ENCODE measurements at regions not wholly inside any gene's neighbourhood (a gene's known extent, or its start where the extent isn't known, plus 50 kb on each side); places are given as distances from the start of the nearest gene placed in this dataset.

- H3K36me3 ChIP-seq = no peaks in the 10 kb centered on the region
- no peak for DNase-seq
- H3K4me1 ChIP-seq = no peaks in the 10 kb centered on the region
- no peak overlapping the region for H3K27ac ChIP-seq
- H3K4me3 ChIP-seq = no peak overlapping the region
- H3K27me3 ChIP-seq = no peaks in the 10 kb centered on the region
- no peaks in the 10 kb centered on the region for H3K9me3 ChIP-seq
- no peak for TF ChIP-seq CTCF (IDR thresholded peaks at IDR 0.05)
- no peak for TF ChIP-seq POLR2A (IDR thresholded peaks at IDR 0.05)
Measured at GRCh38 chr18:44258086-44258485, 422.6 kb upstream of the SETBP1 start.

- no peaks in the 10 kb centered on the region for H3K36me3 ChIP-seq
- no peak overlapping the region for H3K4me3 ChIP-seq
- TF ChIP-seq POLR2A (IDR thresholded peaks at IDR 0.05) (no peak), CTCF (IDR thresholded peaks at IDR 0.05) (no peak)
- no peaks in the 10 kb centered on the region for H3K27me3 ChIP-seq
- no peak for DNase-seq
- H3K27ac ChIP-seq = no peak overlapping the region
- no peaks in the 10 kb centered on the region for H3K9me3 ChIP-seq
- no peaks in the 10 kb centered on the region for H3K4me1 ChIP-seq
Measured at GRCh38 chr18:44258576-44258975, 422.1 kb upstream of the SETBP1 start.

- Histone ChIP-seq H3K36me3 (no peaks in the 10 kb centered on the region), H3K9me3 (no peaks in the 10 kb centered on the region), H3K4me3 (no peak overlapping the region), H3K27ac (no peak overlapping the region), H3K4me1 (no peaks in the 10 kb centered on the region), H3K27me3 (no peaks in the 10 kb centered on the region)
- DNase-seq = no peak
- no peak for TF ChIP-seq CTCF (IDR thresholded peaks at IDR 0.05)
- TF ChIP-seq POLR2A (IDR thresholded peaks at IDR 0.05) = no peak
Measured at GRCh38 chr18:44259610-44260009, 421.1 kb upstream of the SETBP1 start.

- Histone ChIP-seq H3K27ac (no peak overlapping the region), H3K27me3 (no peaks in the 10 kb centered on the region), H3K4me3 (no peak overlapping the region), H3K36me3 (no peaks in the 10 kb centered on the region), H3K4me1 (no peaks in the 10 kb centered on the region), H3K9me3 (no peaks in the 10 kb centered on the region)
- no peak for DNase-seq
- no peak for TF ChIP-seq CTCF (IDR thresholded peaks at IDR 0.05)
- no peak for TF ChIP-seq POLR2A (IDR thresholded peaks at IDR 0.05)
Measured at GRCh38 chr18:44265437-44265836, 415.3 kb upstream of the SETBP1 start.

- Histone ChIP-seq H3K27ac (no peak overlapping the region), H3K9me3 (no peaks in the 10 kb centered on the region), H3K4me1 (no peaks in the 10 kb centered on the region), H3K4me3 (no peak overlapping the region), H3K36me3 (no peaks in the 10 kb centered on the region), H3K27me3 (no peaks in the 10 kb centered on the region)
- TF ChIP-seq POLR2A (IDR thresholded peaks at IDR 0.05) (no peak), CTCF (IDR thresholded peaks at IDR 0.05) (no peak)
- no peak for DNase-seq
Measured at GRCh38 chr18:44273298-44273697, 407.4 kb upstream of the SETBP1 start.

- no peaks in the 10 kb centered on the region for H3K9me3 ChIP-seq
- no peak overlapping the region for H3K27ac ChIP-seq
- no peaks in the 10 kb centered on the region for H3K27me3 ChIP-seq
- DNase-seq = no peak
- TF ChIP-seq CTCF (IDR thresholded peaks at IDR 0.05) = no peak
- no peak for TF ChIP-seq POLR2A (IDR thresholded peaks at IDR 0.05)
- no peak overlapping the region for H3K4me3 ChIP-seq
- no peaks in the 10 kb centered on the region for H3K36me3 ChIP-seq
- no peaks in the 10 kb centered on the region for H3K4me1 ChIP-seq
Measured at GRCh38 chr18:44280479-44280878, 400.2 kb upstream of the SETBP1 start.

Data from Peyer's patch (tissue), 4 donors.